Heart right ventricle (tissue), 16 donors: ENCODE measurements at regions not wholly inside any gene's neighbourhood (a gene's known extent, or its start where the extent isn't known, plus 50 kb on each side); places are given as distances from the start of the nearest gene placed in this dataset.

Experiments used
- ATAC-seq, 8 donors: fragments of 200-7000 bp; cut with Tn5 transposase; one replicate each; pipeline ENCODE4 v1.9.1; 2020; ENCODE audit warnings: mild to moderate bottlenecking in 8 of 8, moderate library complexity in 8 of 8, moderate number of reproducible peaks in 1 of 8
- DNase-seq, 2 donors: peaks; one replicate each; pipeline ENCODE4 v3.0.0-alpha.2; 2020
- H3K27ac ChIP-seq, 10 donors: fragments of 200-600 bp; sonication (generic) in 2 of 10; one replicate each; pipeline versions ENCODE4 v1.5.0 to v1.8.0; 2020 to 2022; ENCODE audit warnings: mild to moderate bottlenecking in 3 of 10
- H3K27me3 ChIP-seq, 7 donors: fragments of 200-600 bp; one replicate each; pipeline ENCODE4 v1.8.0; 2021 to 2022; ENCODE audit warnings: mild to moderate bottlenecking in 2 of 7
- H3K36me3 ChIP-seq, 9 donors: fragments of 200-600 bp; sonication (generic) in 1 of 9; one replicate each; pipeline versions ENCODE4 v1.5.0 to v1.8.0; 2020 to 2022; ENCODE audit warnings: mild to moderate bottlenecking in 2 of 9
- H3K4me1 ChIP-seq, 9 donors: fragments of 200-600 bp; sonication (generic) in 1 of 9; one replicate each; pipeline versions ENCODE4 v1.5.0 to v1.8.0; 2020 to 2022; ENCODE audit warnings: mild to moderate bottlenecking in 4 of 9
- H3K4me3 ChIP-seq, 10 donors: fragments of 200-600 bp; sonication (generic) in 2 of 10; one replicate each; pipeline versions ENCODE4 v1.5.0 to v1.8.0; 2020 to 2022; ENCODE audit warnings: mild to moderate bottlenecking in 7 of 10, moderate library complexity in 2 of 10
- H3K9me3 ChIP-seq, 11 donors: fragments of 200-600 bp in 10 of 11; sonication (generic) in 2 of 11; one replicate each; pipeline versions ENCODE4 v1.5.0 to v1.8.0; 2013 to 2022; ENCODE audit warnings: mild to moderate bottlenecking in 2 of 11, control low read depth in 1 of 11, moderate library complexity in 1 of 11
- CTCF ChIP-seq, 9 donors: fragments of 200-600 bp; sonication (generic) in 2 of 9; IDR thresholded peaks; one replicate each; pipeline versions ENCODE4 v1.5.0 to v1.8.0; 2021 to 2022; ENCODE audit warnings: antibody characterized with exemption in 9 of 9, mild to moderate bottlenecking in 5 of 9, moderate library complexity in 1 of 9
- WGBS, 2 donors: extraction: QIAGEN DNeasy Blood & Tissue Kit; methylation state at CpG; one replicate each; pipeline ENCODE4 v1.1.7; 2013; ENCODE audit warnings: inconsistent platforms in 1 of 2; 5-methylcytosine and 5-hydroxymethylcytosine counted together
- intact Hi-C, 10 donors: fragments of 100-400 bp; cut with DNase I; formaldehyde crosslinking; loops; one replicate each; pipeline versions ENCODE4 v1.11.1 to v1.14.2; 2022
- donor health status: Arrhythmogenic right ventricular cardiomyopathy.
- donor health status: ischemic (EF 13 %, LVEDD 7.1; RV severe dilation, severe dysfunction).
- donor health status: healthy with polysubstance abuse.
- donor health status: DM: no; HTN: yes; CAD: no.
- donor health status: DM: no; HTN: no; CAD: no.
- donor health status: ischemic (EF 25% LVEDD 6.9; RV normal size, moderate dysfunction).
- donor health status: ischemic (EF 25% LVEDD 5.7; RV mildly dilated, moderate dysfunction).
- donor health status: healthy.
- donor health status: DM: yes; HTN: yes; CAD: no.
- donor health status: Ischemic cardiomyopathy.
- donor health status: ischemic (EF 35%, LVEDD 5.7; RV mildly dilated, moderate dysfunction).
- donor health status: nonischemic (EF 11% LVEDD 7.7; RV severe dilation, severe dysfunction).
- donor health status: DM: yes; HTN: yes; CAD: no.
- donor health status: PGD.
- donor health status: ischemic (EF 29% LVEDD 5.4; RV normal size, mild dysfunction).
- donor health status: nonischemic (EF 23%, LVEDD 6.1; RV moderate dilation, normal function).

GRCh38 chr2:166565501-166565900, 71.5 kb upstream of the SCN7A start:
- H3K27ac ChIP-seq = no peak overlapping the region
- no peaks in the 10 kb centered on the region for H3K9me3 ChIP-seq
- DNase-seq (no peak), ATAC-seq (no peak)
- no peak overlapping the region for H3K4me3 ChIP-seq
- TF ChIP-seq CTCF (IDR thresholded peaks at IDR 0.05) = no peak
- peaks cover 0 to 3% (median 0%) of the 10 kb centered on the region in 7 donors for H3K27me3 ChIP-seq
- 92 to 98% methylated on average over 3 of the region's 3 CpGs for WGBS, 2 donors
- H3K36me3 ChIP-seq = no peaks in the 10 kb centered on the region
- intact Hi-C loops = no loop called here
- no peaks in the 10 kb centered on the region for H3K4me1 ChIP-seq

GRCh38 chr2:166563894-166564293, 69.8 kb upstream of the SCN7A start:
- Histone ChIP-seq H3K36me3 (no peaks in the 10 kb centered on the region), H3K4me3 (no peak overlapping the region), H3K27me3 (peaks cover 0 to 3% (median 0%) of the 10 kb centered on the region in 7 donors), H3K9me3 (no peaks in the 10 kb centered on the region), H3K27ac (no peak overlapping the region), H3K4me1 (no peaks in the 10 kb centered on the region)
- ATAC-seq = no peak
- intact Hi-C loops = no loop called here
- WGBS, 2 donors = 76 to 79% methylated on average over 2 of the region's 2 CpGs
- no peak for DNase-seq
- TF ChIP-seq CTCF (IDR thresholded peaks at IDR 0.05) = no peak

GRCh38 chr2:166560022-166560421, 66.0 kb upstream of the SCN7A start:
- no peak overlapping the region for H3K27ac ChIP-seq

GRCh38 chr2:166550923-166551322, 56.9 kb upstream of the SCN7A start:
- Histone ChIP-seq H3K36me3 (no peaks in the 10 kb centered on the region), H3K27me3 (no peaks in the 10 kb centered on the region), H3K4me1 (no peaks in the 10 kb centered on the region), H3K4me3 (no peak overlapping the region), H3K9me3 (peaks cover 0 to 14% (median 0%) of the 10 kb centered on the region in 11 donors), H3K27ac (no peak overlapping the region)
- intact Hi-C loops = no loop called here
- DNase-seq (no peak), ATAC-seq (no peak)
- TF ChIP-seq CTCF (IDR thresholded peaks at IDR 0.05) = no peak

More at GRCh38 chr2:166560022-166560421, 66.0 kb upstream of the SCN7A start:
- DNase-seq = no peak
- peaks cover 0 to 7% (median 0%) of the 10 kb centered on the region in 11 donors for H3K9me3 ChIP-seq
- no peaks in the 10 kb centered on the region for H3K4me1 ChIP-seq
- ATAC-seq = no peak
- no peak for TF ChIP-seq CTCF (IDR thresholded peaks at IDR 0.05)
- H3K4me3 ChIP-seq = no peak overlapping the region
- intact Hi-C loops = no loop called here
- no peaks in the 10 kb centered on the region for H3K27me3 ChIP-seq
- no peaks in the 10 kb centered on the region for H3K36me3 ChIP-seq
- 65 to 85% methylated on average over 2 of the region's 2 CpGs for WGBS, 2 donors

- no peak for ATAC-seq
Measured at GRCh38 chr2:166545473-166545872, 51.4 kb upstream of the SCN7A start.

More at GRCh38 chr2:166545473-166545872, 51.4 kb upstream of the SCN7A start:
- TF ChIP-seq CTCF (IDR thresholded peaks at IDR 0.05) = no peak
- Histone ChIP-seq H3K4me1 (no peaks in the 10 kb centered on the region), H3K27me3 (no peaks in the 10 kb centered on the region), H3K36me3 (no peaks in the 10 kb centered on the region), H3K9me3 (no peaks in the 10 kb centered on the region), H3K27ac (no peak overlapping the region), H3K4me3 (no peak overlapping the region)
- intact Hi-C loops = loop anchor here in 1 of 10 donors (10.0 kb wide), 1 partner anchor 1569 kb away; no protein-coding TSS in a partner anchor
- no peak for DNase-seq
